GM21381 (cell line): ENCODE measurements at regions not wholly inside any gene's neighbourhood (a gene's known extent, or its start where the extent isn't known, plus 50 kb on each side); places are given as distances from the start of the nearest gene placed in this dataset.
A peak's percentile ranks its signal among the peaks of the same experiment; 100 is the strongest.
"Not testable (repeated sequence)": the region's sequence is repeated elsewhere in the genome, so short reads cannot be mapped to it uniquely, and the experiment has no call there.

Source experiments
- ATAC-seq: cut with Tn5 transposase; IDR thresholded peaks from one replicate; pipeline ENCODE4 v1.9.1; 2021; ENCODE audit warnings: mild to moderate bottlenecking, moderate library complexity; ENCODE audit not compliant: unreplicated experiment

GRCh38 chr9:1903080-1903704 lies 112.0 kb upstream of the SMARCA2 start:
- not testable (repeated sequence) for ATAC-seq

GRCh38 chr9:1907465-1907864 lies 107.7 kb upstream of the SMARCA2 start:
- no peak for ATAC-seq

- no peak for ATAC-seq
Measured at GRCh38 chr9:1909322-1909721, 105.8 kb upstream of the SMARCA2 start.

- ATAC-seq = no peak
Measured at GRCh38 chr9:1910269-1910811, 104.8 kb upstream of the SMARCA2 start.

- ATAC-seq = no peak
Measured at GRCh38 chr9:1913631-1914330, 101.4 kb upstream of the SMARCA2 start.

- ATAC-seq = no peak
Measured at GRCh38 chr9:1916095-1916494, 99.1 kb upstream of the SMARCA2 start.

GRCh38 chr9:1916655-1917054 lies 98.5 kb upstream of the SMARCA2 start:
- ATAC-seq = no peak

GRCh38 chr9:1917396-1917935 lies 97.7 kb upstream of the SMARCA2 start:
- ATAC-seq = no peak

GRCh38 chr9:1918108-1918507 lies 97.0 kb upstream of the SMARCA2 start:
- no peak for ATAC-seq

- ATAC-seq = no peak
Measured at GRCh38 chr9:1918622-1919021, 96.5 kb upstream of the SMARCA2 start.

- no peak for ATAC-seq
Measured at GRCh38 chr9:1919229-1919628, 95.9 kb upstream of the SMARCA2 start.

- ATAC-seq = no peak
Measured at GRCh38 chr9:1920386-1920785, 94.8 kb upstream of the SMARCA2 start.

- ATAC-seq = no peak
Measured at GRCh38 chr9:1922026-1922425, 93.1 kb upstream of the SMARCA2 start.

GRCh38 chr9:1927546-1927945 lies 87.6 kb upstream of the SMARCA2 start:
- ATAC-seq = no peak

- no peak for ATAC-seq
Measured at GRCh38 chr9:1929134-1929533, 86.0 kb upstream of the SMARCA2 start.

- ATAC-seq = peak; percentile 63
Measured at GRCh38 chr9:1929722-1930244, 85.4 kb upstream of the SMARCA2 start.

- peak; percentile 62 for ATAC-seq
Measured at GRCh38 chr9:1930245-1930736, 84.9 kb upstream of the SMARCA2 start.

- peak; percentile 18 for ATAC-seq
Measured at GRCh38 chr9:1938135-1938534, 77.0 kb upstream of the SMARCA2 start.

GRCh38 chr9:1938675-1939170 lies 76.4 kb upstream of the SMARCA2 start:
- peak; percentile 59 for ATAC-seq

- no peak for ATAC-seq
Measured at GRCh38 chr9:1939466-1939865, 75.7 kb upstream of the SMARCA2 start.

GRCh38 chr9:1939926-1940368 lies 75.2 kb upstream of the SMARCA2 start:
- ATAC-seq = peak; percentile 87
